ENCODE measurements at regions not wholly inside any gene's neighbourhood (a gene's known extent, or its start where the extent isn't known, plus 50 kb on each side); places are given as distances from the start of the nearest gene placed in this dataset.

DNA sequence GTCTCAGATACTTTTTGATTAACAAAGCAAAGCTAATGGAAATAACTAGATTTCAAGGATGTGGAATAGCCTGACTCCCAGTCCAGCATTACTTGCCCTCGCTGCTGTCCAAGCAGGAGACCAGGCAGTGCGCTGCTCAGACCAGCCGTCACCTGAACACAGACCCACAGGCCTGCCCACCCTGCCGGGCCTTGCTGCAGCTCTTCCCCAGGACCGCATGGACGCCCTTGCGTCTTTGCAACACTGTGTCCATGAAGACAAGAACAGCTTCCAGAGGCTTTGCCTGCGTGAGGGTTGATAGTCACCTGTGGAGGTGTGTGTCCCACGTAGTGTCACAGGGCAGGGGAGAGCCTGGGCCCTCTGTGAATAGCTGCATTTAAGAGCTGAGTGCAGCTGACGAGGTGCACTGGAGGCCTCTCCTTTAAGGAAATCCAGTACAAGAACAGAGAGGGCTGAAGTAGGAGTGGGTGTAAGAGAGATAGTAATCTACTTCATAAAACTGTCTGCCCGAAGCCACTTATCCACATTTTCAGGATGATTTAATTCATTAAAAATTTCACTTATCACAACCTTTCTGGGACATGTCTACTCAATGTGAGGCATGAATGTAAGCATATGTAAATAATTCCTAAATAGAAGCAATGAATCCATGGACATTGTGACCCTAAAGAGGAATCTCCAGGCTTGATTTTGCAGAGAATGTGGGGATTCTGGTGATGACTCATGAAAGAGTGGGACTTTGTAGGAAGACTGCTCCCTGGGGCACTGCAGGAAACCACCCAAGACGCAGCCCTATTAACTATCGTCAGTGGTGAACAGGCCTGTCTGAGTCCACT, 176.2 kb upstream of the RAB4A start:
- intact Hi-C loops (cut with micrococcal nuclease), result no loop called here
- Mint-ChIP-seq H3K36me3 (ENCODE audit: low read depth) (no peaks in the 10 kb centered on the region), H3K4me3 (no peak overlapping the region)

DNA sequence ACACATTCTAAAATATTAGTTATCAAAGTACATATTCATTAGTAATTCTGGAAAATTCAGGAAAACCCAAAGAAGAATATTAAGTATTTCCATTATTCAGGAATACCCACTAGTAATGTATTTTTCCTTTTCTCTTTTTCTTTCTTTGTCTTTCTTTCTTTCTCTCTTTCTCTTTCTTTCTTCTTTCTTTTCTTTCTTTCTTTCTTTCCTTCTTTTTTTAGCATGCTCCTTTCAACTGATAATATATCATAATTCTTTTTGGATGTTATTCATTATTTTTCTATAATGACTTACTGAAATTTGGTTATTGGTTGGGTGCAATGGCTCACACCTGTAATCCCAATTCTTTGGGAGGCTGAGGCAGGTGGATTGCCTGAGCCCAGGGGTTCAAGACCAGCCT, 175.6 kb upstream of the RAB4A start:
- peaks cover 4% of the 10 kb centered on the region for H3K27me3 Mint-ChIP-seq
- peaks cover 19% of the 10 kb centered on the region for H3K4me1 Mint-ChIP-seq (ENCODE audit: low read depth)
- H3K27ac Mint-ChIP-seq, result no peak overlapping the region
- H3K4me3 Mint-ChIP-seq, result no peak overlapping the region
- no peaks in the 10 kb centered on the region for H3K36me3 Mint-ChIP-seq (ENCODE audit: low read depth)
- intact Hi-C loops (cut with micrococcal nuclease), result no loop called here
- H3K9me3 Mint-ChIP-seq, result no peaks in the 10 kb centered on the region

More for the DNA sequence above, 176.2 kb upstream of the RAB4A start:
- peaks cover 4% of the 10 kb centered on the region for H3K27me3 Mint-ChIP-seq
- no peak overlapping the region for H3K27ac Mint-ChIP-seq
- H3K4me1 Mint-ChIP-seq (ENCODE audit: low read depth), result peaks cover 19% of the 10 kb centered on the region
- H3K9me3 Mint-ChIP-seq, result no peaks in the 10 kb centered on the region

DNA sequence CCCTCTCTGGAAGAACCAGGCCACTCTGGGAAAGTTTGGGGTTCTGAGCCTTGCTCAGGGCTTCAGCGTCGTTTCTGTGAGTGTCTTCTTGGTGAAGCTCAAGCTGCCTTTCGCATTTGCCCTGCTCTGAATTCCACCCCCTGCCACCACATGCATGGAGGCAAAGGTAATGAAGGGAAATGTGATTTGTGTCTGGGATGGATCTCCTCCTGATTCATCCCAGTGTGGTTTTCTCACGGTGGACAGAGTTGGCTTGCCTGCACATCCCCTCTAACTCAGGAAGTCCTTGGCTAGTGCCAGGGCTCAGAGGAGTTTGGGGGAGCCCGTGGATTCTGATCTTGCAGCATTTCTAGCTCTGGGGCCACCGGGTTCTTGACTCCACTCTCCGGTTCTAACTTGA, 173.6 kb upstream of the RAB4A start:
- intact Hi-C loops (cut with micrococcal nuclease), result no loop called here
- Mint-ChIP-seq H3K27me3 (peaks cover 5% of the 10 kb centered on the region), H3K4me3 (no peak overlapping the region), H3K36me3 (ENCODE audit: low read depth) (no peaks in the 10 kb centered on the region), H3K27ac (no peak overlapping the region), H3K4me1 (ENCODE audit: low read depth) (peaks cover 19% of the 10 kb centered on the region), H3K9me3 (no peaks in the 10 kb centered on the region)

DNA sequence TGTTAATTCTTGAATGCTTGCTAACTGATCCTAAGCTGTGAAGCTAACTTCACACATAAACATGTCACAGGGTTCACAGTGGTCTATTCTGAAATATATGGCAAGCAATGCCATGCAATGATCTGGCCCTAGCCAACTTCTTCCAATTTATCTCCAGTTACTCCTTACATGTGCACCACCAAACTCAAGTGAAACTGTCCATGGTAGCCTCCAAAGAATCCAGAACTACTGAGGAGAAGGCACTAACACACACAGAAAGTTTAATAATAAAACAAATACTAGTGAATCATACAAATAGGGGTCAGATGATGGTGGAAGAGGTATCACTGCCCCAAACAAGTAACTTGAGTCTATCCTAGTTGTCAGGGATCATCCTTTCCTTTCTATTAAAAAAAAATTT, 172.6 kb upstream of the RAB4A start:
- no peaks in the 10 kb centered on the region for H3K9me3 Mint-ChIP-seq
- H3K27ac Mint-ChIP-seq, result no peak overlapping the region
- H3K27me3 Mint-ChIP-seq, result peaks cover 5% of the 10 kb centered on the region
- intact Hi-C loops (cut with micrococcal nuclease), result no loop called here
- H3K4me3 Mint-ChIP-seq, result no peak overlapping the region
- peaks cover 24% of the 10 kb centered on the region for H3K4me1 Mint-ChIP-seq (ENCODE audit: low read depth)
- H3K36me3 Mint-ChIP-seq (ENCODE audit: low read depth), result no peaks in the 10 kb centered on the region

DNA sequence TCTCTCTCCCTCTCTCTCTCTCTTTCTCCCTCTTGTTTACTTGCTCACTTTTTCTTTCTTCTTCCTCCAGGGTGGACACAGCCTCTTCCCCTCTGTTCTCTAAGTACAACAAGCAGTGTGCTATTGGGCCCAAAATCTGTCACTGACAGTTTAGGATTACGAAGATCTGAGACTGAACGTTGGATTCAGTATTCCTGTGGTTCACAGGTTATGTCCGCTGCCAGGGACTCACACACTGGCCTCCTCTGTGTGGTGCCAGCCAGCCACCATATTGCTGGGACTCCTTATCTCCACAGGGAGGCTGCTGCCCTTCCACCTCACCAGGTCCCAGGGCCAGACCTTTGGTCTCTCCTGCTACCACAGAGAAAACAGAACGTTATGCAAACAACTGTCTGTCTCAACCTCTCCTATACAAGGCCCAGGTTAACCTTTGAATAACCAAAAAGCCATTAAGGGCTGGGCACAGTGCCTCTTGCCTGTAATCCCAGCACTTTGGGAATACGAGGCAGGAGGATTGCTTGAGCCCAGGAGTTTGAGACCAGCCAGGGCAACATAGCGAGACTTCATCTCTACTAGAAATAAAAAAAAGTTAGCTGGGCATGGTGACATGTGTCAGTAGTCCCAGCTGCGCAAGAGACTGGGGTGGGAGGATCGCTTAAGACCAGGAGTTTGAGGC, 171.9 kb upstream of the RAB4A start:
- peaks cover 5% of the 10 kb centered on the region for H3K27me3 Mint-ChIP-seq
- no peaks in the 10 kb centered on the region for H3K9me3 Mint-ChIP-seq
- peaks cover 24% of the 10 kb centered on the region for H3K4me1 Mint-ChIP-seq (ENCODE audit: low read depth)
- no peak overlapping the region for H3K4me3 Mint-ChIP-seq
- intact Hi-C loops (cut with micrococcal nuclease), result no loop called here
- no peak overlapping the region for H3K27ac Mint-ChIP-seq
- no peaks in the 10 kb centered on the region for H3K36me3 Mint-ChIP-seq (ENCODE audit: low read depth)

DNA sequence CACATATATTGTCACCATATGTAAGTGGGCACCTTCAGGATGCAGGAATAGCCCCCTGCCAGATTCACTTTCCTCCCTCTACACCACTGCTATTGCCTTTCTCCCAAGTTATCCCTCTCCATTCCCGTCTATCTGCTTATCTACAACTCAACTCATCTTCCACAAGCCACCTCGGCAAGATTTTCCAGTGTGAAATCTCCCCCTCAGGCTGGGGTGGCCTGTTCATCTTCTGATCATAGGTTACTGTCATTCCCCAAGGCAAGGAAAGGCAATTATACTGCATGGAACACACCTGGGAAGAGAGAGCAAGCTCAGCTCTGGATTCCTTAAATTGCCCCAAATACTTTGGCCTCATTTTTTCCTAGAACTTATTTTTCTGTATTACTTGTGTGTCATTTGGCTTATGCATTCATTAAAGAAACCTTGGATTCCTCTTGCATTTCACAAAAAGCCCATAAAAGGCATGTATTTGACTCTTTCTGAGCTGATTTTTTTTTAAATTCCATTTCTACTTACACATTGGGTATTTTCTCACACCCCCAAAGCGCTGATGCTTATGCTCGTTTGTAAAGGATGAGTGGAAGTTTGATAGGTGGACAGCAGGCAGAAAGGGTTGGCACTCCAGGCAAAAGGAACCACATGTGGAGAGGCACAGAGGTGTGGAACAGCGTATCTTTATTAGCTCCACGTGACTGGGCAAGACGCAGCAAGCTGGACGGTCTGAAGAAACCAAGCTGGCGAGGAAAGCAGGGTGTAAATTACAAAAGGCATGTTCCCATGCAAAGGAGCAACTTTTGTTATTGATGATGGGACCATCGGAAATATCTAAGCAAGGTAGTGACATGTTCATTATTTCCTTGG, 169.7 kb upstream of the RAB4A start:
- H3K27ac Mint-ChIP-seq, result no peak overlapping the region
- peaks cover 20% of the 10 kb centered on the region for H3K4me1 Mint-ChIP-seq (ENCODE audit: low read depth)
- H3K27me3 Mint-ChIP-seq, result peaks cover 5% of the 10 kb centered on the region
- no peaks in the 10 kb centered on the region for H3K9me3 Mint-ChIP-seq
- no peaks in the 10 kb centered on the region for H3K36me3 Mint-ChIP-seq (ENCODE audit: low read depth)
- H3K4me3 Mint-ChIP-seq, result no peak overlapping the region
- intact Hi-C loops (cut with micrococcal nuclease), result no loop called here

DNA sequence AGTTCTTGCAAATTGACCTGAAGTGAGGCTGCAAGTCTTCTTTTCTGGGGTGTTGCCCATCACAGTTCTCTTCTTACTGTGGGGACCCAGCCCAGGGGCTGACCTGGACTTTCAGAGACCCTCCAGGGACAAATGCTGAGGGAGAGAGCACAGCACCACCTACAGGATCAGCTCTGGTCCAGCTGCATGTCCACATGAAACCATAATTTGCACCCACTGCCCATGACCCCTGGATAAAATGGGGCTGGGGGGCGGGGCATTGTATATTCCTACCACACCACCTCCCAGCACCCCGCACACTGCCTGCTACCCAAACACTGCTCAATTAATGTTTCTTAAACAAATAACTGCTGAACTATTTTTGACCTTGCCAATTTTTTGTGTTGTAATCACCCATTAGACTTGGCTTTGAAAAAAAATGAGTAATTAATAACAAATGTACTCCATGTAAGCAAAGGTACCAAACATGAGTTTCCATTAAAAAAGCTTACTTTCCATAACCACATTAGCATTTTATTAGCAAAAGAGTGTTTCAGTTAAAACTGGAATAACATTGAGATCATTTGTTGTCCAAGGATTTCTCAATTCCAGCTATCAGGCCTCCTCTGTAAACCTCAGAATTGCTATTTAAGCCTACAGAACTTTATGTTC, 168.0 kb upstream of the RAB4A start:
- no peak overlapping the region for H3K4me3 Mint-ChIP-seq
- no peaks in the 10 kb centered on the region for H3K9me3 Mint-ChIP-seq
- H3K27me3 Mint-ChIP-seq, result peaks cover 10% of the 10 kb centered on the region
- H3K4me1 Mint-ChIP-seq (ENCODE audit: low read depth), result peaks cover 11% of the 10 kb centered on the region
- H3K27ac Mint-ChIP-seq, result no peak overlapping the region
- H3K36me3 Mint-ChIP-seq (ENCODE audit: low read depth), result no peaks in the 10 kb centered on the region
- intact Hi-C loops (cut with micrococcal nuclease), result no loop called here

DNA sequence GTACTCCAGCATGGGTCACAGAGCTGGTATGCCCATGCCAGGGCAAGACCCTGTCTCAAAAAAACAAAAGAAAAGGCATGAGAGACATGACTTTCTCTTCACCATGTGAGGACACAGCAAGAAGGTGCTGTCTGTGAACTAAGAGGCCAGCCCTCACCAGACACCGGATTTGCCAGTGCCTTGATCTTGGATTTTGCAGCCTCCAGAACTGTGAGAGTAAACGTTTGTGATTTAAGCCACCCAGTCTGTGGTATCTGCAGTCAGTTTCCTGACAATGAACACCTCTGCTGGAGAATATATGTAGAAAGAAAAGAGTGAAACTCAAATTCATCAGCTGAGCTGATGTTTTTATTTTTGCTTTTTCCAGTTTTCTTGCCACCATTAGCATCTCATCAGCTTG, 166.3 kb upstream of the RAB4A start:
- peaks cover 11% of the 10 kb centered on the region for H3K27me3 Mint-ChIP-seq
- H3K9me3 Mint-ChIP-seq, result no peaks in the 10 kb centered on the region
- H3K27ac Mint-ChIP-seq, result no peak overlapping the region
- no peaks in the 10 kb centered on the region for H3K36me3 Mint-ChIP-seq (ENCODE audit: low read depth)
- peaks cover 23% of the 10 kb centered on the region for H3K4me1 Mint-ChIP-seq (ENCODE audit: low read depth)
- H3K4me3 Mint-ChIP-seq, result no peak overlapping the region
- intact Hi-C loops (cut with micrococcal nuclease), result no loop called here

DNA sequence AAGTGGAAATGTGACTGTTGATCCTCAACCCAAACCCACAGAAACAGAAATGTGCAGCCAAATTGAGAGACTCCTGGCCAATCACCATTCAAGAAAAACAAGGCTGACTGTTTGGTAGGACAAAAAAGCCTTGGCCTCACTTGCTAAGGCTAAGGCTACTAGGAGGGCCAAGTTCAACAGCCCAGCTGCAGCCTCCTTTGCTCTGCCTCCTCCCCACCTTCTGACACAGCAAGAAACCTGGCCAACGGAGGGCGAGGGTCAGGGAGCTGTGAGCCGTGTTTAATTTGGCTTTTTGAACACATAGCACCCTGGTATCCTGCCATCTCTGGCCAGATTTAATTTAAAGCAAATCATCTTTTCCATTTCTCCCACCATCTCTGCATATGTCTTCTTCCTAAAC, 165.8 kb upstream of the RAB4A start:
- Mint-ChIP-seq H3K27ac (no peak overlapping the region), H3K4me3 (no peak overlapping the region), H3K27me3 (peaks cover 11% of the 10 kb centered on the region), H3K9me3 (no peaks in the 10 kb centered on the region), H3K4me1 (ENCODE audit: low read depth) (peaks cover 27% of the 10 kb centered on the region), H3K36me3 (ENCODE audit: low read depth) (no peaks in the 10 kb centered on the region)
- intact Hi-C loops (cut with micrococcal nuclease), result no loop called here

DNA sequence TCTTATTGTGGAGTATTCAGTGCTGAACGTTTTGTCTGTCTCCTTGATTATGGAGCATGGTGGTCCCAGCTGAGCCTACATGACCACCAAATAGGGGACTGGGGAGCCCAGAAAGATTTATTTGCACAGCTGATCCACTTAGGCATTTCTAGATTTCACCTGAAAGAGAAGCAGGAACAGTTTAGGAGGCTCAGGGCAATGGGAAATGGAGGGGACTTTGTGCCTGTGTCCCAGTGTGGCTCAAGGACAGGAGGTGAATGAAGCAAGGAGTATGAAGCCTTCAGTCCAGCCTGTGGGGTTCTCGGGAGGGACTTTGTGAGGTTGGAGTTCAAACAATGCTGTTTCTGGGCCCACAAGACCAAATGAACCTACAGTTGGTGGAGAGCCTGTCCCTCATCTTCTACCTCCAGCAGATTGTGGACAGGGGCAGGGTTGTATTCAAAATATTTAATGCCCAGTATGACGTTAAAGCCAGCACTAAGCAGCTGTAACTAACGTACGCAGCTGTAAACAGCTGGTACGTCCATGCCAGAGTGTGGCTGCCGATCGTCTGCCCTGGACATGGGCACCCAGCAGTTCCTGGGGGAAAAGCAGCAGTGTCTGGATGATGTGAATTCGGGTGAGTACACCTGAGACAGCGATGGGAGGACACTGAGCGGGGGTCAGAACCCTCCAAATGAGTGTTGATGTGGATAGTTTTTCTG, 164.9 kb upstream of the RAB4A start:
- Mint-ChIP-seq H3K27ac (no peak overlapping the region), H3K4me1 (ENCODE audit: low read depth) (peaks cover 27% of the 10 kb centered on the region), H3K4me3 (no peak overlapping the region), H3K9me3 (no peaks in the 10 kb centered on the region), H3K36me3 (ENCODE audit: low read depth) (no peaks in the 10 kb centered on the region), H3K27me3 (peaks cover 15% of the 10 kb centered on the region)
- intact Hi-C loops (cut with micrococcal nuclease), result no loop called here

DNA sequence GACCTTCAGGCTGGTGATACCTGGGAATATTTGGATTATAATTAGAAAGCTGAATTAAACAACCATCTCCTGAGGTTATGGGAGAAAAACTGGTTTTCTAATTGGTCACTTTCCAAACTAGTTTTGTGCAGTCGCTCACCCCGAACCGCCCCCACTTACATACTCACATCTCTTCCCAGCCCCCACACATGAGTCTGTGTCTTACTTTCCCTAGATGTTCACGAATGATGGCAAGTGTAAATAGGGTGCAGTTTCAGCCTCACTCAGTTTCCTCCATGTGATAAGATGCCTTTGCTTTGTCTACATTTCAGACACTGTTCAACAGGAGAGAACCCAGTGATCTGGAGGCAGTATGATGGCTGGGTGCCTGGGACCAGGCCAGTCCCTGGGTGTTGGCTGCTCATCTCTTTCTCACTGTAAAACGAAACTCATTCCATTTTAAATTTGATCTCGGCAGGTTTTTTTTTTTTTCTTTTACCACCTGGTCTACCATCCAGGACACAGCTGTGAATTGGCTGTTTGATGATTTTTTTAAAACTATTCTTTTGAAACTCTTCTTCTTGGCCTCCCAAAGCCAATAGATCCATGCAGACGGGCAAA, 164.3 kb upstream of the RAB4A start:
- Mint-ChIP-seq H3K4me3 (no peak overlapping the region), H3K9me3 (no peaks in the 10 kb centered on the region), H3K27me3 (peaks cover 18% of the 10 kb centered on the region), H3K27ac (no peak overlapping the region), H3K4me1 (ENCODE audit: low read depth) (peaks cover 32% of the 10 kb centered on the region), H3K36me3 (ENCODE audit: low read depth) (no peaks in the 10 kb centered on the region)
- intact Hi-C loops (cut with micrococcal nuclease), result no loop called here

DNA sequence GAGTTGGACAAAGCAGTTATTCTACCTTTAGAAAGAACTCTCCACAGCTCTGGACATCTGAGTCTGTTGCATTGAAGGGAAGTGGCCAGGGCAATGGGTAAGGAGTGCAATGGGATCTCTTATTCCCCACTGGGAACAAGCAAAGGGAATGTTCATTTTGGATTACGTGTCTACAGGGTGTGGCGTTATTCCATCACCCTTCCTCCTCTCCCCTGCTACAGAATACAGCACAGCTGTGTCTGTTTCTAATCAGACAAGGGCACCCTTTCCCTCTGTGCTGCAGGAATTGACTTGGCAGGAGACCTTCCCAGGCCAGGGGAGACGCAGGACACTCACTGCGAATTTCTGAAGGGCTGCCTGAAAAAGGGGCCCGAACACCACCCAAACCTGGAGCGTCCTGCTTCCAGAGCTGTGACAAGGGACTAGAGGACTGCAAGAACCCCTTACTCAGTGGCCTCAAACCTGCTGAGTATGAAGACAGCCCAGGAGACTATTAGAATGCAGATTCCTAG, 163.6 kb upstream of the RAB4A start:
- no peaks in the 10 kb centered on the region for H3K36me3 Mint-ChIP-seq (ENCODE audit: low read depth)
- no peaks in the 10 kb centered on the region for H3K9me3 Mint-ChIP-seq
- H3K27ac Mint-ChIP-seq, result no peak overlapping the region
- no peak overlapping the region for H3K4me3 Mint-ChIP-seq
- intact Hi-C loops (cut with micrococcal nuclease), result no loop called here
- H3K27me3 Mint-ChIP-seq, result peaks cover 17% of the 10 kb centered on the region
- H3K4me1 Mint-ChIP-seq (ENCODE audit: low read depth), result peaks cover 32% of the 10 kb centered on the region

DNA sequence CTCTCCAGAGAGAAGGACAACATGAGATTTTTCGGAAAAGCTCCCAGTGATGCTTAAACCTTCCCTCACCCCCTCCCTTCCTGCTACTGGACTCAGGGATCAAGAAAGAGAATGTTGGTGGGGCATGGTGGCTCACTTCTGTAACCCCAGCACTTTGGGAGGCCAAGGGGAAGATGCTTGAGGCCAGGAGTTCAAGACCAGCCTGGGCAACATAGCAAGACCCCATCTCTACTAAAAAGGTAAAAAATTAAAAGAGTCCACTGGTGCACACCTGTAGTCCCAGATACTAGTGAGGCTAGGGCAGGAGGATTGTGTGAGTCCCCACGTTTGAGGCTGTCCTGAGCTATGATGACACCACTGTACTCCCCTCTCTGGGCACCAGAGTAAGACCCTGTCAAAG, 162.9 kb upstream of the RAB4A start:
- no peak overlapping the region for H3K4me3 Mint-ChIP-seq
- peaks cover 15% of the 10 kb centered on the region for H3K27me3 Mint-ChIP-seq
- peaks cover 28% of the 10 kb centered on the region for H3K4me1 Mint-ChIP-seq (ENCODE audit: low read depth)
- no peaks in the 10 kb centered on the region for H3K9me3 Mint-ChIP-seq
- H3K27ac Mint-ChIP-seq, result peak overlapping the region; percentile 2
- intact Hi-C loops (cut with micrococcal nuclease), result no loop called here
- H3K36me3 Mint-ChIP-seq (ENCODE audit: low read depth), result no peaks in the 10 kb centered on the region
